Astrocyte of the cerebellum (primary cell): ENCODE measurements at regions not wholly inside any gene's neighbourhood (a gene's known extent, or its start where the extent isn't known, plus 50 kb on each side); places are given as distances from the start of the nearest gene placed in this dataset.

Experiments used
- DNase-seq: peaks from one replicate; pipeline ENCODE4 v3.0.0-alpha.2; 2011; ENCODE audit warnings: low read depth
- H3K4me3 ChIP-seq: 2 replicates; pipeline ENCODE4 v1.5.1; 2011; ENCODE audit warnings: mild to moderate bottlenecking, low read depth, low read length, moderate library complexity
- CTCF ChIP-seq: IDR thresholded peaks from 2 replicates; pipeline ENCODE4 v1.5.1; 2012; ENCODE audit warnings: low read length, low read depth, moderate library complexity, mild to moderate bottlenecking; ENCODE audit errors: missing control alignments
- in situ Hi-C: cut with HindIII; loops from 2 replicates; pipeline ENCODE4 v1.10.0; 2017; ENCODE audit warnings: low sequenced_read_pairs

- in situ Hi-C loops: no loop called here
- TF ChIP-seq CTCF: no peak
- no peak for DNase-seq
- H3K4me3 ChIP-seq: no peak overlapping the region
These were observed 219.6 kb downstream of the RAP2A start for GRCh38 chr13:97653443-97654140.

DNA sequence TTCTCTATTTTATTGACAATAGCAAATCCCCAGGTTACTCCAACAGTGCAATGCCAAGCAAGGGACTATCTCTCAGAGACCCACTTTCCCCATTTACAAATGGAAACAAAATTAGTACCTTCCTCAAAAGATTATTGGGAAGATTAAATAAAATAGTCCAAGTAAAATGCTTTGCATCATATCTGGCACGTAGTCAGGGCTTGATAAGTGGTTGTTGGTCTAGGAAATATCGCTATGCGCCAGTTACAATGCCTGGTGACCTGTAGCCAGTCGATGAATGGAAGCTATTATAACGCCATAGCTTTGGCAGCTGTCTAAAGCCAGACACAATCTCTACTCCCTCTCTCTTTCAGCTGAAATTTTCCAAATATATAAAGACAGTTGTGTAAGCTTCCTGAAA is 220.3 kb downstream of the RAP2A start:
- in situ Hi-C loops: no loop called here
- DNase-seq: no peak
- TF ChIP-seq CTCF: no peak
- no peak overlapping the region for H3K4me3 ChIP-seq

GRCh38 chr13:97658556-97658955 is 224.6 kb downstream of the RAP2A start:
- no peak for TF ChIP-seq CTCF
- DNase-seq: no peak
- H3K4me3 ChIP-seq: no peak overlapping the region
- in situ Hi-C loops: no loop called here

- no peak overlapping the region for H3K4me3 ChIP-seq
- TF ChIP-seq CTCF: peak; percentile 30
- in situ Hi-C loops: no loop called here
- no peak for DNase-seq
These were observed 225.6 kb downstream of the RAP2A start for GRCh38 chr13:97659602-97660001.

DNA sequence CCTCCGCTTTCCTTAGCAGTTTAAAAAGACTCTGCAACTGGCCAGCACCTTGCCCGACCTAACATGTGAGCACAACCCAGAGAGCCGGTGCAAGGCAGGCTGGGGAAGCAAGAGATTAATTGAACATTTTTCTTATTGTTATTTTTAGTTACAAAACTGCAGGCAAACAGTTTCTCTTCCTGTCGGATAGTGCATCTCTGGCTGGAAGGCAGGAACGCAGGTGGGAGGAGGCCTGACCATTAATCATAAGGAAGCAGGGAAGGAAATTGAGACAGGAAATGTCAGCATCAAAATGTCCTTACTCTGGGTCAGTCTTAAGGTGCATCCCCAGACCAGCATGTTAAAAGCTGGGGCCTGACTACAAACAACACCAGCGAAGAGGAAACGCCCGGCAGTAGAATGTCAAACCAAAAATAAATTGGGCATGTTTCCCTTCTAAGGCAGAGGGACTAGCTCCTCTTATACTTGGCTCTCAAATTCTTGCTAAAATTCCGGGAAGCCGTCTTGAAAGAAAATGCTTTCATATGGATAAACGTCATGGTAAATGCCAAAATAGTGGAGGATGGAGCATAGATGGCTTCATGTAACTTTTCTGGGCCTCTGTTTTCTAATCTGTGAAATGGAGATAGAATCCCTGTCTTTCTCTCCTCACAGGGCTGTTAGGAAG is 226.8 kb downstream of the RAP2A start:
- no peak for DNase-seq
- no peak for TF ChIP-seq CTCF
- in situ Hi-C loops: no loop called here
- no peak overlapping the region for H3K4me3 ChIP-seq

GRCh38 chr13:97686594-97686993 is 252.6 kb downstream of the RAP2A start:
- no peak overlapping the region for H3K4me3 ChIP-seq
- in situ Hi-C loops: no loop called here
- no peak for DNase-seq
- no peak for TF ChIP-seq CTCF
